HepG2 (cell line): ENCODE measurements at regions not wholly inside any gene's neighbourhood (a gene's known extent, or its start where the extent isn't known, plus 50 kb on each side); places are given as distances from the start of the nearest gene placed in this dataset.

Experiments used
- ATAC-seq: fragments of 200-7000 bp; cut with Tn5 transposase; 3 replicates; pipeline ENCODE4 v1.9.1; 2020; ENCODE audit warnings: mild to moderate bottlenecking, moderate library complexity
- BruUV-seq: library from RNA; stranded (reverse); fragments of 400-500 nt; replicated peaks from 2 replicates; lab custom pipeline; 2021; lab: Mats Ljungman, UMichigan
- CTCF ChIA-PET: fragments of 300-600 bp; formaldehyde crosslinking; extraction: SDS; loops from one replicate; lab custom pipeline; 2021; ENCODE audit warnings: low total read pairs, inconsistent platforms, low intra/inter-chr PET ratio; lab: Yijun Ruan, JAX
- POLR2A ChIA-PET: fragments of 350-600 bp; sonication (Branson Sonifier 250); formaldehyde crosslinking; loops from one replicate; lab custom pipeline; 2020; ENCODE audit warnings: antibody characterized with exemption, inconsistent platforms; lab: Yijun Ruan, JAX
- DNase-seq: peaks from one replicate; pipeline ENCODE4 v3.0.0-alpha.2; 2015; ENCODE audit warnings: low spot score
- FAIRE-seq: peaks from 3 replicates; lab custom pipeline; 2011; peaks lifted over from hg19 to GRCh38; lab: Jason Lieb, UNC
- H2AFZ ChIP-seq: one replicate; pipeline ENCODE4 v1.6.1; 2011; ENCODE audit warnings: low read length, inconsistent platforms
- H3K27ac ChIP-seq: fragments of 300-600 bp; 3 replicates; pipeline ENCODE4 v1.8.0; 2011; ENCODE audit warnings: mixed run types, mild to moderate bottlenecking, mixed read lengths, low read length, inconsistent platforms; ENCODE audit not compliant: insufficient read depth; ENCODE audit errors: extremely low read length
- H3K27me3 ChIP-seq, 2 experiments: fragments of 200-600 bp in 1 of 2; 2 replicates in 1 of 2; 3 replicates in 1 of 2; pipeline versions ENCODE4 v1.6.0 to v1.8.0; 2011; ENCODE audit warnings: low read length in 2 of 2, mild to moderate bottlenecking in 2 of 2, moderate library complexity in 2 of 2, inconsistent platforms in 1 of 2; ENCODE audit not compliant: insufficient read depth in 2 of 2, control insufficient read depth in 1 of 2
- H3K36me3 ChIP-seq, 2 experiments: fragments of 200-600 bp in 1 of 2; replicated peaks in 1 of 2; 2 replicates in 1 of 2; 3 replicates in 1 of 2; pipeline versions ENCODE4 v1.5.1 to v1.8.0; 2011; ENCODE audit warnings: low read length in 2 of 2, inconsistent platforms in 1 of 2; ENCODE audit not compliant: insufficient read depth in 2 of 2, control insufficient read depth in 1 of 2
- H3K4me1 ChIP-seq: 2 replicates; pipeline ENCODE4 v1.5.1; 2012; ENCODE audit warnings: low read length, inconsistent platforms; ENCODE audit not compliant: insufficient read depth
- H3K4me2 ChIP-seq: 2 replicates; pipeline ENCODE4 v1.6.0; 2011; ENCODE audit warnings: low read depth, low read length, inconsistent platforms
- H3K4me3 ChIP-seq, 3 experiments: fragments of 200-600 bp in 1 of 3; sonication (generic), shearing (Covaris generic) in 1 of 3; replicated peaks in 1 of 3; 2 replicates each; pipeline ENCODE4 v1.5.1; 2011 to 2016; ENCODE audit warnings: low read length in 3 of 3, inconsistent platforms in 2 of 3, low read depth in 2 of 3, mild to moderate bottlenecking in 2 of 3, control low read depth in 1 of 3, mixed read lengths in 1 of 3; ENCODE audit not compliant: insufficient read depth in 1 of 3
- H3K79me2 ChIP-seq: one replicate; pipeline ENCODE4 v1.6.1; 2011; ENCODE audit warnings: low read length, inconsistent platforms; ENCODE audit not compliant: insufficient read depth
- H3K9ac ChIP-seq: 2 replicates; pipeline ENCODE4 v1.6.0; 2011; ENCODE audit warnings: mild to moderate bottlenecking, low read depth, low read length, inconsistent platforms; ENCODE audit not compliant: insufficient read depth
- H3K9me3 ChIP-seq: 2 replicates; pipeline ENCODE4 v1.5.1; 2012; ENCODE audit warnings: mild to moderate bottlenecking, low read length
- H4K20me1 ChIP-seq: 2 replicates; pipeline ENCODE4 v1.6.0; 2011; ENCODE audit warnings: inconsistent platforms, mild to moderate bottlenecking, low read length, moderate library complexity; ENCODE audit not compliant: insufficient read depth
- ATF7 ChIP-seq, 2 experiments: fragments of 450-650 bp in 1 of 2; sonication (generic) in 1 of 2; formaldehyde crosslinking in 1 of 2; IDR thresholded peaks; 2 replicates each; pipeline versions ENCODE4 v1.4.0 to v1.6.1; 2016 to 2020; ENCODE audit warnings: antibody characterized with exemption in 1 of 2, mild to moderate bottlenecking in 1 of 2, missing genetic modification reagents in 1 of 2
- ISX ChIP-seq: sonication (generic); formaldehyde crosslinking; conservative IDR thresholded peaks from 2 replicates; pipeline ENCODE4 v1.5.0; 2020; ENCODE audit warnings: missing genetic modification reagents
- NR2F2 ChIP-seq: IDR thresholded peaks from 2 replicates; pipeline ENCODE4 v1.6.1; 2012; ENCODE audit warnings: low read depth, inconsistent platforms, borderline replicate concordance
- THAP11 ChIP-seq: IDR thresholded peaks from 2 replicates; pipeline ENCODE4 v1.6.1; 2016; ENCODE audit warnings: missing biosample characterization, missing genetic modification reagents
- ZNF143 ChIP-seq: sonication (generic); formaldehyde crosslinking; IDR thresholded peaks from 2 replicates; pipeline ENCODE4 v1.4.0; 2020; ENCODE audit warnings: missing genetic modification reagents
- WGBS: methylation state at CpG from one replicate; pipeline ENCODE4 v1.1.6; 2017; ENCODE audit warnings: low lambda C conversion rate; 5-methylcytosine and 5-hydroxymethylcytosine counted together
- in situ Hi-C: cut with HindIII; loops from 2 replicates; pipeline ENCODE4 v1.10.0; 2017; ENCODE audit warnings: low pct_unique_long_range_greater_than_20kb; ENCODE audit not compliant: extremely low pct_ligation_motif_present
- intact Hi-C: fragments of 100-400 bp; cut with micrococcal nuclease; formaldehyde crosslinking; loops from one replicate; pipeline ENCODE4 v1.10.0; 2022; ENCODE audit not compliant: unreplicated experiment

DNA sequence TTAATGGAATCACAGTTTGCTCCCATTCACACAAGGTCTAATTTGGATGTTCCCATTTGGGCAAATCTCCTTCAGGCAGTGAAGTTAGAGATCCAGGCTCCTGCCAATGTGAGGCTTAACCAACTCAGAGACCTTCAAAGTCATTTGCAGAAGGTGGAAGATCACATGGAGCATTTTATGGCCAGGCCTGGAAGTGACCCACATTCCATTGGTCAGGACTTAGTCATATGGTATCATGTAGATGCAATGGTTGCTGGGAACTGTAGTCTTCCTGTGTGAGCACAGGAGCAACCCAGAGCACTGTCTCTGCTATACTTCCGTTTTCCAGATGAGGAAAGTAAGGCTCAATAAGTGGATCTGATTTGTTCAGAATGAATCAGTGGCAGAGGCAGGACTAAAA, 292.7 kb upstream of the SMARCA2 start:
- TF ChIP-seq NR2F2, result no peak
- peak; percentile 73 for TF ChIP-seq ZNF143 (CRISPR knock-in tag)
- peak; percentile 69; the same call in 1 of the 2 replicates for TF ChIP-seq THAP11 (CRISPR knock-in tag)
- 8% methylated on average over 1 of the region's 1 CpG for WGBS
- in situ Hi-C loops, result no loop called here
- Histone ChIP-seq H3K9me3 (no peaks in the 10 kb centered on the region), H3K9ac (no peak overlapping the region), H3K27me3 (no peaks in the 10 kb centered on the region), H4K20me1 (no peaks in the 10 kb centered on the region), H2AFZ (no peak overlapping the region), H3K4me3 (no peak overlapping the region), H3K4me2 (no peak overlapping the region), H3K4me1 (no peaks in the 10 kb centered on the region), H3K27ac (no peak overlapping the region), H3K79me2 (no peaks in the 10 kb centered on the region), H3K36me3 (no peaks in the 10 kb centered on the region)
- no TSS peak for BruUV-seq
- POLR2A ChIA-PET, result no interaction called here
- intact Hi-C loops, result no loop called here
- CTCF ChIA-PET, result no interaction called here
- ATAC-seq (peak; percentile 46; the same call in 2 of the 3 replicates), DNase-seq (no peak), FAIRE-seq (no peak)

DNA sequence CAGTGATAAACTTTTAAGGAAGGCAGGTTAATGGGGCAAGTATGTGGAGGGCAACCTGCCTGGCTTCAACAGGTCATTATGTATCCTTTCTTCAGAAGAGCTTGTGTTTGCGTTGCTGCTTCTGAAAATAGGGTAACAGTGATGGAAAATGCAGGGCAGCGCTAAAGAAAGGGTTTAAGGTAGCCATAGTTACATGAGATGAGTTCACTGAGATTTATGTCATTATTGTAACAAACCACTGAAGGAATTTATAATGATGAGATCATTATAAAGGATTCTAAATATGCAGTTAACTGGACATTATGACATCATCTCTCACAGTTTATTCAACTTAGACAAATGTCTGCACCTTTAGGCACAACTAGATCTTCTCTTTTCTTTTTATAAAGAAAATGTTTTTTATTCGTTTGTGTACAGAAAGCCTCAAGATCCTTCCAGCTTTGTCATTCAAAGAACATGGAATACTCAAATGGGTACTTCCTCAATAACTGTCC, 291.6 kb upstream of the SMARCA2 start:
- Histone ChIP-seq H3K9me3 (no peaks in the 10 kb centered on the region), H3K79me2 (no peaks in the 10 kb centered on the region), H3K36me3 (no peaks in the 10 kb centered on the region), H3K4me3 (no peak overlapping the region), H4K20me1 (no peaks in the 10 kb centered on the region), H3K4me2 (no peak overlapping the region), H3K9ac (no peak overlapping the region), H3K27ac (no peak overlapping the region), H3K27me3 (no peaks in the 10 kb centered on the region), H3K4me1 (no peaks in the 10 kb centered on the region), H2AFZ (no peak overlapping the region)
- FAIRE-seq (no peak), ATAC-seq (no peak), DNase-seq (no peak)
- WGBS, result 2% methylated on average over 3 of the region's 3 CpGs
- intact Hi-C loops, result no loop called here
- no peak for TF ChIP-seq ISX (CRISPR knock-in tag)
- peak; percentile 90 for TF ChIP-seq ATF7 (IDR thresholded peaks at IDR 0.05)
- TF ChIP-seq ATF7 (CRISPR knock-in tag; IDR thresholded peaks at IDR 0.05), result no peak
- POLR2A ChIA-PET, result no interaction called here
- CTCF ChIA-PET, result no interaction called here
- in situ Hi-C loops, result no loop called here
- no TSS peak for BruUV-seq
